Astrocyte (in vitro differentiated cells and primary cell): ENCODE measurements at regions not wholly inside any gene's neighbourhood (a gene's known extent, or its start where the extent isn't known, plus 50 kb on each side); places are given as distances from the start of the nearest gene placed in this dataset.

ENCODE experiments used
- EZH2 ChIP-seq: IDR thresholded peaks from 2 replicates; pipeline ENCODE4 v1.6.1; 2012; ENCODE audit warnings: mild to moderate bottlenecking, low read length, inconsistent platforms; ENCODE audit not compliant: insufficient read depth
- TF ChIP-seq, protein P1 (sequence below): IDR thresholded peaks from 2 replicates; pipeline ENCODE4 v1.5.1; 2011; ENCODE audit warnings: low read depth, mild to moderate bottlenecking, inconsistent platforms, low read length, moderate library complexity; ENCODE audit not compliant: insufficient read depth

DNA sequence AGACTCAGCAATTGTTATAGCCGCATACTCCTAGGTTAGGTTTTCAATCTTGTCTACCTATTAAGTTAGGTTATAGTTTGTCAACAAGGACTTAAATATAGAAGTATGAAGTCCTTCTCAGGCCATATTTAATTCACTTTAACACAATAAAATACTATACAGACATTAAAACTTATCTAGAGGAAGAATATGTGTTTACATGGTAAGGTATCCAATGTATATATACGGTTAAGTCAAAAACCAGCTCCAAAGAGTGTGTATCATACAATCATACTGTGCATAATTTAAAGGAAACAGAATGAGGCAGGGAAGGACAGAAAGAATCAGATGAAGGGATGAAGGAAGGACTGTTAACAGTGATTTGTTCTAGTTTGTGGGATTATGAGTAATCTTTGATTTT, 79.5 kb upstream of the LANCL2 start:
- TF ChIP-seq, protein P1, sequence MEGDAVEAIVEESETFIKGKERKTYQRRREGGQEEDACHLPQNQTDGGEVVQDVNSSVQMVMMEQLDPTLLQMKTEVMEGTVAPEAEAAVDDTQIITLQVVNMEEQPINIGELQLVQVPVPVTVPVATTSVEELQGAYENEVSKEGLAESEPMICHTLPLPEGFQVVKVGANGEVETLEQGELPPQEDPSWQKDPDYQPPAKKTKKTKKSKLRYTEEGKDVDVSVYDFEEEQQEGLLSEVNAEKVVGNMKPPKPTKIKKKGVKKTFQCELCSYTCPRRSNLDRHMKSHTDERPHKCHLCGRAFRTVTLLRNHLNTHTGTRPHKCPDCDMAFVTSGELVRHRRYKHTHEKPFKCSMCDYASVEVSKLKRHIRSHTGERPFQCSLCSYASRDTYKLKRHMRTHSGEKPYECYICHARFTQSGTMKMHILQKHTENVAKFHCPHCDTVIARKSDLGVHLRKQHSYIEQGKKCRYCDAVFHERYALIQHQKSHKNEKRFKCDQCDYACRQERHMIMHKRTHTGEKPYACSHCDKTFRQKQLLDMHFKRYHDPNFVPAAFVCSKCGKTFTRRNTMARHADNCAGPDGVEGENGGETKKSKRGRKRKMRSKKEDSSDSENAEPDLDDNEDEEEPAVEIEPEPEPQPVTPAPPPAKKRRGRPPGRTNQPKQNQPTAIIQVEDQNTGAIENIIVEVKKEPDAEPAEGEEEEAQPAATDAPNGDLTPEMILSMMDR = no peak
- no peak for TF ChIP-seq EZH2
